RKO (cell line): ENCODE measurements at regions not wholly inside any gene's neighbourhood (a gene's known extent, or its start where the extent isn't known, plus 50 kb on each side); places are given as distances from the start of the nearest gene placed in this dataset.
"Not testable (repeated sequence)": the region's sequence is repeated elsewhere in the genome, so short reads cannot be mapped to it uniquely, and the experiment has no call there.

Experiments used
- DNase-seq: peaks from one replicate; pipeline ENCODE4 v3.0.0-alpha.2; 2016; ENCODE audit warnings: low spot score

- DNase-seq = no peak
Observed at GRCh38 chr17:77548967-77549366, 408.2 kb downstream of the SEC14L1 start.

- no peak for DNase-seq
Observed at GRCh38 chr17:77549726-77550366, 408.7 kb upstream of the TNRC6C start.

- no peak for DNase-seq
Observed at GRCh38 chr17:77553459-77554066, 404.9 kb upstream of the TNRC6C start.

DNA sequence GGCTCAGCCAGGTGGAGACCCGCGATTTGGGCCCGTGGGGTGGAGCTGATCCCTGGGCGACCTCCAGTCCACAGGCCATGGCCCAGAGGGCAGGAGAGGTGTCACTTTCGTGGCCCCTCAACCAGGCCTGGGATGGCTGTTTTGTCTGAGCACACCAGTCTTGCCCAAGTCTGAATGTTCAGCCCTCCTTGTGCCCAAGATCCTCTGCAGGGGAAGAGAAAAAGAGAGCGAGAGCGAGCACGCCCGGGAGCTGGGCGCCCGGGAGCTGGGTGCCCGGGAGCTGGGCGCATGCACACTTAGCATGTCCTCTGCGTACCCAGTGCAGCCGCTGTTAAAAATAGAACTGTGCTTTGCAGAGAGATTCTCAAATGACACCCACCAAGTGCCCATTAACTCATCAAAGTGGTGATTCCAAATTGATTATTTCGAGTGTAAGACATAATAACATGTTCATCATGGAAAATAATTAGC is 403.3 kb upstream of the TNRC6C start:
- DNase-seq = no peak

GRCh38 chr17:77555741-77556291 is 402.7 kb upstream of the TNRC6C start:
- DNase-seq = no peak

DNA sequence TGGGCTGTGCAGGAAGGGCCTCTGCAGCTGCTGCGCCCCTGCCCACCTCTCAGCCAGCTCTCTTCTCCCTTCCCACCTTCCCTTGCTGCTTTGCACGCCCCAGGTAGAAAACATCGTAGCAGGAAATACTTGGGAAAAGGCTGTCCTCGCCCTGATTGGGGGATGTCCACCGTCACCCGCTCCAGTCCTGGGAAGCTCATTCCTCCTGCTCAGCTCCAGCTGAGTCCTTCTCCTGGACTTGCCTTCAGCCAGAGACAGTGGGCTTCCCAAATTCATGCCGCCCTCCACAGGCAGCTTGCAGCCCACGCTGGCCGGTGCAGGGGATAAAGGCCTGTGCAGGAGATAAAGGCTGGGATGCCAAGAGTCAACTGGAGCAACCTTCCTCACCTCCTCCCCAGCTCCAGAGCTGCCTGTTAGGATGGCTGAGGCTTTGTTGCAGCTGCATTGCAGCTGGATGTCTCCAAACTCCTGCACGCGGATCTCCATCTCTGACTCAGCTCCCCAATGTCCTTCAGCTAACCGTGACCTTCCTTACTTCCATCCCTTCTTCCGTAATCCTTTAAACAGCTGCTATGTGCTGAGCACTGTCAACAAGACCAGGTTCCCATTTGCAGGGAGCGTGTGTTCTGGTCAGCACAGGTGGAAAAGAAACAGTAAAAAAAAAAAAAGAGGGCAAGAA is 402.0 kb upstream of the TNRC6C start:
- DNase-seq = no peak

GRCh38 chr17:77558846-77559626 is 399.5 kb upstream of the TNRC6C start:
- DNase-seq = no peak

- DNase-seq = no peak
Observed at GRCh38 chr17:77560381-77560780, 398.1 kb upstream of the TNRC6C start.

DNA sequence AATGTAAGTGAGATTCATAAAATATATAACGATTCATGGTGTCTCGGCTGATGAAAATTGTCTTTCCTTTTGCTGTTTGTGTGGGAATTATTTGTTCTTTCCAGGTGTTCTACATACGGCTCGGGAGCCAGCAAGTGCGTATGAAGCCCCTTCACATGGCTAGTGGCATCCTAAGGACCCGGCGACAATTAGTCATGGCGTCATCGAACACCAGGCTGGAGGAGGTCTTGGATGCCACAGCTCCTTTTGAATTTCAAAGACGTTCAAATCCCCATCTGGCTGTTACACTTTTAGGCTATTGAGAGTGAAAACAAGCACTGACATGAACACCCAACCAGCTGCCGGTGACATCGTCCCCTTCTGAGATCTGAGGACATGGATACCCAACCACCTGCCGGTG is 397.7 kb upstream of the TNRC6C start:
- DNase-seq = no peak

- not testable (repeated sequence) for DNase-seq
Observed at GRCh38 chr17:77562361-77562760, 396.1 kb upstream of the TNRC6C start.

- DNase-seq = no peak
Observed at GRCh38 chr17:77563439-77564102, 394.9 kb upstream of the TNRC6C start.

DNA sequence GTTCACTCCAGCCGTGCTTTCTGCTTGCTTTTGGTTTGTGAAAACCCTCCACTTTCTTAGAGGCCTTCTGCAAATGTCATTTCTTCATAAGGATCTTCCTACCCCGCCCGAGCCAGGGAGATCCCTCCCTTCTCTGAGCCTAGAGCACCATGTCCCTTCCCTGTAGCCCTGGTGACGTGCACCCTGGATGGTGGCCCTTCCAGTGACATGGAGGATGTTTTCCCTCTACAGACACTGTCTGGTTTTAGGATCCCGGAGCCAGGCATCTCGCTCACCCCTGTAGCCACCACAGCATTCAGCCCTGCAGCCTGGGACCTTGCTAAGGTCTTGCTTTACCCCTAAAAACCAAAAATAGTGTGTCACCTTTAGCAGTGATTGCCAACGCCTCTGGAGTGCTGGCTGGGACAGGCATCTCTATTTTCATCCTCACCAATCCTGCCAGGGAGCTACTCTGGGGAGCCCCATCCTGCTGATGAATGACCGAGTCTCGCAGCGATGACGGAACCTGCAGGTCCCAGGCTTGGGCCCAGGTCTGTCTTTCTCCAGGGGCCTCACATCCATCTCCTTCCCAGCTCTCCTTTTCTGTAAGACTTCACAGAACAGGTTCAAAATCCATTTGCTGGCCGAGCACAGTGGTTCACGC is 394.1 kb upstream of the TNRC6C start:
- DNase-seq = no peak

DNA sequence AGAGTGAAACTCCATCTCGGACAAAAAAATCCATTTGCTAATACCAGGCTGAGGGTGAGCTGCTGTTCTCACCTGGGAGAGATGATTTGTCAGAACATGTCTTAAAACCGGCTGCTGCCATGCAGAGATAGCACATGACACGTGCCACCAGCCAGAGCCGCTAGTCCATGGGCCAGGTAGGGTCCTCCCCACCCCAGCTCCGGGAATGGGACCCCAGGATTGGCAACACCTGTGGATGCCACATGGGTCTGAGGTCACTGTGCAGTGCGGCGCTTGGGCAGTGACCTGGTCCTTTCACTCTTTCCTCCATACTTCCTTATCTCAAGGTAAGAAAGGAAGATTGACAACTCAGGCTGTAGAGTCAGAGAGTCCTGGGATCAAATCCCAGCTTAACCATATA is 393.3 kb upstream of the TNRC6C start:
- no peak for DNase-seq

DNA sequence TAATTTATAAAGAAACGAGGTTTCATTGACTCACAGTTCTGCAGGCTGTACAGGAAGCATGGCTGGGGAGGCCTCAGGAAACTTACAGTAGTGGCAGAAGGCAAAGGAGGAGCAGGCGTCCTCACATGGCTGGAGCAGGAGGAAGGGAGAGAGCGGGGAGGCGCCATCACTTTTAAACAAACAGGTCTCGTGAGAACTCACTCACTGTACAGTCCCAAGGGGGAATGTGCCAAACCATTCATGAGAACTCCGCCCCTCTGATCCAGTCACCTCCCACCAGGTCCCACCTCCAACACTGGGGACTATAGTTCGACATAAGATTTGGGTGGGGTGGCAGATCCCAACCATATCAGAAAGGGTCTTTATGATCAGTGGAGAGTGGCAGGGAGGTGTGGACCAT is 392.4 kb upstream of the TNRC6C start:
- DNase-seq = no peak

- DNase-seq = no peak
Observed at GRCh38 chr17:77566566-77567138, 391.9 kb upstream of the TNRC6C start.

DNA sequence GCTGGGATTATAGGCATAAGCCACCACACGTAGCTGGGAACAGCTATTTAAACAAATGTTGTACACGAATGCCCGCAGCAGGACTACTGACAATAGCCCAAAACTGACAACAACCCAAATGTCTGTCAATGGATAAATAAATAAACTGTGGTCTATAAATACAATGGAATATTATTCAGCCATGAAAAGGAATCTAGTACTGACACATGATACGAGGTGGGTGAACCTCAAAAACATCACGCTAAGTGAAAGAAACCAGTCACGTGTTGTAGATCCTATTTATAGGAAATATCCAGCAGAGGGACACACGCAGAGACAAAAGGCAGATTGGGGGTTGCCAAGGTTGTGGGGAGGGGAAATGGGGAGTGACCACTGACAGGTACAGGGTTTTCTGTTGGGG is 390.0 kb upstream of the TNRC6C start:
- DNase-seq = no peak

DNA sequence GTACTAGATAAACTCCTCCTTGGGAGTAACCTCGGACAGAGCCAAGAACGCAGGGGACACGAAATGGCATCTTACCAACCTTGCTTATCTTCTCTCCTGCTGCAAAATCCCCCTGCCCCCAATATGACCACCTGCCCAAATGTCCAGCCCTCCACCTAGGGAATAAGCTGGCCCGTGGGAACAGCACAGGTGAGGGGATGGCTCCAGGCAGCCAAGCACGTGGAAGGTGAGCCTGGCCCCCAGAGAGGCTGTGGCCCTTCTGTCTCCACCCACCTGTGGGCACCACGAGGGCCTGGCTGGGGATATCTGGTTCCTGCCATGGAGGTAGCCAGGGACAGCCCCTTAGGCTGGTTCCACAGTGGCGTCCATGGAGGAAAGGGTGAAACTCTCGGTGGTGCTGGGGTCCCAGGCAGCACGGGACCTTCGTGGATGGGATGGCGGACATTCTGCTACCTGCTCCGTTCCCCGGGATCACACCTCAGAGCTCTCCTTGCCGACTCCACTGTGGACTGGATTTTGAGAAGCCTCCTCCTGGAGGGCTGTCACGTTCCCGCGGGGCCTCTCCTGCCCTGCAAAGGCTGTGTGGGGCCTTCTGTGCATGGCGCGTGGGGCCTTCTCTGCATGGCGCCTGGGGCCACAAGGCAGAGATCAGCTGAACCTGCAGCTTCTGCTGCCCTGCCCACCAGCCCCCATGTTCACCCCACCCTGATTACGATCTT is 388.5 kb upstream of the TNRC6C start:
- no peak for DNase-seq

GRCh38 chr17:77570565-77570898 is 388.0 kb upstream of the TNRC6C start:
- no peak for DNase-seq

GRCh38 chr17:77571155-77571981 is 387.1 kb upstream of the TNRC6C start:
- no peak for DNase-seq
